ENCODE measurements at regions not wholly inside any gene's neighbourhood (a gene's known extent, or its start where the extent isn't known, plus 50 kb on each side); places are given as distances from the start of the nearest gene placed in this dataset.

GRCh38 chr3:34200576-34200975 is 402.1 kb downstream of the PDCD6IP start:
- no peak for DNase-seq

GRCh38 chr3:34202975-34203374 is 404.5 kb downstream of the PDCD6IP start:
- DNase-seq: no peak

- no peak for DNase-seq
Measured at GRCh38 chr3:34203386-34203785, 405.0 kb downstream of the PDCD6IP start.

DNA sequence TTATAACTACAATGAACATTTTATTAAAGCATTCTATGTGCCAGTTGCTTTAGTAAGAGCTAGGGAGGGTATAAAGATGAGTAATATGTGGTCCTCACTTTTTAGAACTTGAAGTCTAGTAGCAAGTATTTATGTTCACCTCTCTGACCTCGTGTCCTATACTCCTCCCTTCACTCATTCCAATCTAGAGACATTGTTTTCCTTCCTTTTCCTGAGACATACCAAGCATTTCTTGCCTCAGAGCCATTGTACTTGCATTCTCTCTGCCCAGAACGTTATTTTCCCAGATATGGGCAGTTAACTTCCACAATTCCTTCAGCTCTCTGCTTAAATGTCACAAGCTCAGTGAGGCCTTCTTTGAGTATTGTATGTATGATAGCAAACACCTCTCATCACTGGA is 408.6 kb downstream of the PDCD6IP start:
- no peak for DNase-seq

- no peak for DNase-seq
Measured at GRCh38 chr3:34207806-34208205, 409.4 kb downstream of the PDCD6IP start.

- no peak for DNase-seq
Measured at GRCh38 chr3:34212175-34212574, 413.7 kb downstream of the PDCD6IP start.

DNA sequence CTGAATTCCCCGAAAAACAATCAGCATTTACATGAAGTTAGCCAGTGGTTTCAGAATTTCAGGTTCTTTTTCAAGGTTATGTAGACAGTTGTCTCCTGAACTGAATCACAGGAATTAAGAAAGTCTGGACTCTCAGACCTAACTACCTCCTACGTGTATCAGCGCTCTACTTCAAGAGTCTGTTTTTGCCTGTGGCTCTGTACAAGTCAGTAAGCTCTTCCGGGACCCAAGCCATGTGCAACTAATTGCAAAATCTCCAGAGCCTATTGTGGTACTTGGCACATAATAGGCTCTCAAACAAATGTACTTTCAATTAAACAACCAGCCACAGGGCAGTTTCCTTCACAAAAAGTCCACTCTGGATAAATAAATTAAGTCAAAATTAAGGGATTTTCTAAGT is 414.2 kb downstream of the PDCD6IP start:
- DNase-seq: no peak

GRCh38 chr3:34213478-34213877 is 415.0 kb downstream of the PDCD6IP start:
- DNase-seq: no peak

- no peak for DNase-seq
Measured at GRCh38 chr3:34216711-34217335, 418.4 kb downstream of the PDCD6IP start.

GRCh38 chr3:34218706-34219385 is 420.4 kb downstream of the PDCD6IP start:
- DNase-seq: no peak

DNA sequence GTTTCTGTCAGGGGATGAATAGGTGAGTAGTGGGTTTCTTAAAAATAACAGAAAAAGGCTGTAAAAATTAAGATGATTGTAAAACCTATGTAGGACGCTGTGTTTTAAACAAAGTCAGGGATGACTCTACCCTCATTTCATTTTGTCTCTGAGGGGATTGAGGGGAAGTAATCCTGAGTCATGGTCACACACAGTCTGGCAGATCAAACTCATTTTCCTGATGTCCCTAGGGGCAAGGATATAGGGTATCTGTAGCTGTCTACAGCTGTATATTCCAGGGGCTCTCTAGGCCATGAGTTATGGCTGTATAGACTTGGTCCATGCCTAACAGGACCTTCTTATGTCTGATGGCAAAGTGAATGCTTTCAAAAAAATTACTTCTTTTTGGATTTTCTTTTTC is 421.1 kb downstream of the PDCD6IP start:
- no peak for DNase-seq

DNA sequence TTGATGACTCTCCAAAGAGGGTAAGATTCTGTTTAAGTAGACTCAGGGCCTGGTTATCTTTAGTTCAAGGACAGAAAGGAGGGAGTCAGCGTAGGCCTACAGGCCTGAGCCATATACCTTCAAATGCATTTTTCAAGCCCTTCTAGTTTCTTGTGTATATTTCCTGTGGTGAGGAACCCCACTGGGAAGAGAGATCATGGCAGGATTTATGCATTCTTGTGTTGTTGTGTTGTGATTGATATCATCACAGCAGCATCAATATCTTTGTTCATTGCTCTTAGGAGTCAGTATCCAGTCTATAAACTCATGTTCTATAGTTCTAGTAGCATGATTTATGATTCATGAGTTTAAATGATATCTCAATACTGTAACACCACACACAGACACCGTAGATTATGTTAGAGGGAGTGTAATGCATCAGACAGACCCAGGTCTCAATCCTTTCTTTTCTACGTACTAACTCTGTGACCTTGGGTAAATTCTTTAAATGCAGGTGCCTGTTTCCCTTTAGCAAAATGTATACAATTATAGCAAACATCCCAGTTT is 427.5 kb downstream of the PDCD6IP start:
- DNase-seq: no peak

- no peak for DNase-seq
Measured at GRCh38 chr3:34229876-34230275, 431.4 kb downstream of the PDCD6IP start.

DNA sequence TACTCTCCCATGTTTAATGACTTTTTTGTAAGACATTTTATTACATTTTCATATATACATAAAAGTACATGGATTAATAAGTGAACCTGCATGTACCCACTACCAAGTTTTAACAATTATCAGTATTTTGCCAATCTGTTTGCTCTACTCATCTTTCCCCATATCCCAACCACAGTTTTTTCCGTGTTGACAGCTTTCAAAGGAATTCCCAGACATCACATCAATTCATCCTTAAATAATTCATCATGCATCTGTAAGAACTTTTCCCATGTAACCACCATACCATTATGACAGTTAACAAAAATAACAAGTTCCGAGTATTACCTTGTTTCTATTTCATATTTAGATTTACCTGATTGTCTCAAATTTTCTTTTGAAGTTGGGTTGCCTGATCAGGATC is 436.7 kb downstream of the PDCD6IP start:
- no peak for DNase-seq

GRCh38 chr3:34237946-34238345 is 439.5 kb downstream of the PDCD6IP start:
- no peak for DNase-seq

DNA sequence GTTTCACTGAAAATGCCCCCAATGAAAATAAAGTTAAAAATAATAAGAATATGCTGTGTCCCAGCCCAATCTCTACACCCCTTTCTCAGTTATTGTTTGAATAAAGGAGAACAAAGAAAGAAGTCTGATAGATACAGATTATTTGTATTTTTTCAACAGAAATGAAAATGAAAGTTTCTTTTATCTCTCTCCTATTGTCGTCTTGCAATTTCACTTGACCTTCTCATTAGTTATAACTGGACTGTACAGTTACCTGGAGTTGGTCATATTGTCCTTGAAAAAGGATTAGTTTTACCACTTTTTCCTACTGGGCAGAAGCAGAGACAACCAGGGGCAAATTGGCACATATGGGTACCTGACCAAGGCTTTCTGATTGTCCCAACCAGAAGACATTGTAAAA is 440.0 kb downstream of the PDCD6IP start:
- no peak for DNase-seq

GRCh38 chr3:34239287-34239686 is 440.9 kb downstream of the PDCD6IP start:
- no peak for DNase-seq

DNA sequence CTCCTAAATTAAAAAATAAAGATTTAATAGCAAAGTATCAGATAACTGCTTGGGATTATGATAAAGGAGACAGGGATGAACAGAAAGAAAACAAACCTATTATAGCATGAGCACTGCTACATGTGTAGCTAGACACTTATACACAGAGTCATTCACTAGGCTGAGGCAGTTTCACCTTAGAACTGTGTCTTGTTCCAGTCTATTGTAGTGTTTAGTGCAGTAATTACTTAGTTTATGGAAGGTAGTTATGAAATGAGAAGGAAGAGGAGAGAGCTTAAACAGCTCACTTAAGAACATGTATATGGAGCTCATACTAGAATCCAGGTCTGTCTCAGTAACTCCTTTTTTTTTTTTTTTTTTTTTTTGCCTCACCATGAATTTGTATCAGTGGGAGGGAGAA is 441.4 kb downstream of the PDCD6IP start:
- DNase-seq: no peak

- no peak for DNase-seq
Measured at GRCh38 chr3:34247401-34247800, 449.0 kb downstream of the PDCD6IP start.

- no peak for DNase-seq
Measured at GRCh38 chr3:34248352-34248751, 449.9 kb downstream of the PDCD6IP start.

DNA sequence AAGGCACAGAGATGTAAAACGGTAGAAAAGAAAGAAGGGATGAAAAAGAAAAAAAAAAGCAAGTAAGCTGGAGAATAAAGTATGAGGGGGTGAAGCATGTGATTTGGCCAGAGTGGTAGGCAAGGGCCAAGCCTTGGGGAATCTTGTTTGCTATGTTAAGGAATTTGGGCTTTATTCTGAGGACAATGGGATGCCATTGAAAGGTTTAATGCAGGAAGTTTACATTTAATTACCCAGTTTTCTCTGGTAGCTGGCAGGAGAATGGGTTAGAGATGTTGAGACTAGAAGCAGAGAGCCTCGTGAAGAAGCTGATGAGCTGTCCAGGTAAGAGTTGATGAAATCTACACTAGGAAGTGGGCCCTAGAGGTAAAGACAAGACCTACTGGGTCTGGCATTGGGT is 455.9 kb downstream of the PDCD6IP start:
- DNase-seq: no peak

DNA sequence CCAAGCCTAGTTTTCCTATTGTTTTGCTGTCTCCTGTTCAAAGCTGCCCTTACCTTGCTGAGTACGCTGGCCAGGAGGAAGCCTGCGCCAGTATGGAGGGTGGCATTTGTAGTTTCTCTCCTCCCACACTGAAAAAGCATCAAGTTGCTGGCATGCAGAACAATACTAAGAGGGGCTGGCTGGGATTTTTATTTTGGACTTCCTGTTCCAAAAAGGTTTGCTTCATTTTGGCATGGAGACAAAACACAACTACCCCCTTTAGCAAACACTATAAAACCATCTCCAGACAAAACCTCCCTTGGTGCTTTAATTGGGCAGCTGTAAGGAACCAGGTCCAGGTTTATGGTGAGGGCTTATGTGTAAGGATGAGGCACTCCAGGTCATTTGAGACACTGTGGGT is 457.6 kb downstream of the PDCD6IP start:
- DNase-seq: no peak

- no peak for DNase-seq
Measured at GRCh38 chr3:34256791-34257190, 458.4 kb downstream of the PDCD6IP start.

DNA sequence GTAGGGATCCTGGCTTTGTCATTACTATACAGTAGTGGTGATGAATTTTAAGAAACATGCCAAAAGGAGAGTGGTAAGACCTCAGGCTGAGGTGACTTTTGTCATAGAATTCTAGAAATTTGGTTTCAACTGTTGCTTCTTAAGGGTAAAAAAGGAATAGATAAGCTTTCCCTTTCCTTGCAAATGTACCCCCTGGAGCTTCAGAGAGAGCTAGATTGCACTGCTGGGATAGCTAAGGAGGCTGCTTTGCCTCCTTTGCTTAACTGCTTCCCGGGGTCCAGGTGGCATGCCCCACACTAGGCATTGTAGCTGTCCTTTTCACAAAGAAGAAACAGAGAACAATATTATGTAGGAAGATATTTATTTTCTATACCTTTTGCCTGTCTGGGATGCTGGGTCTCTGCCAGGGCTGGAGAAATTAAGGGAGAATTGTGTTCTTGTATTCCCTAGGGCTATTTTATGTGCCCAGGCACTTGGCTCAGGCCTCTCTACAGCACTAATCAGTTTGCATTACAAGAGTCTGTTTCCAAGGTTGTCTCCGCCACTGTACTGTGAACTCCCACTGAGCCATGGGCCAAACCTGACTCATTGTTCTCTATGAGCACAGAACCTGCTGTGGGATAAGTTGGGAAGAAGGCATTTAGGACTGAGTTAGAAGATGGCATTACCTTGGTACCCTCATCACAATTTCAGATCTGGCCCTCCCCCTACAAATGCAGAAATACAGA is 460.0 kb downstream of the PDCD6IP start:
- DNase-seq: no peak
